BLaER1 (cell line): ENCODE measurements at regions not wholly inside any gene's neighbourhood (a gene's known extent, or its start where the extent isn't known, plus 50 kb on each side); places are given as distances from the start of the nearest gene placed in this dataset.

ENCODE experiments used
- H3K27ac ChIP-seq: shearing (Covaris generic); formaldehyde crosslinking; 2 replicates; pipeline ENCODE4 v1.8.1; 2022
- H3K27me3 ChIP-seq: shearing (Covaris generic); formaldehyde crosslinking; 2 replicates; pipeline ENCODE4 v1.8.1; 2022
- H3K36me3 ChIP-seq: shearing (Covaris generic); formaldehyde crosslinking; 2 replicates; pipeline ENCODE4 v1.8.1; 2022
- H3K4me1 ChIP-seq: shearing (Covaris generic); formaldehyde crosslinking; 2 replicates; pipeline ENCODE4 v1.8.1; 2022
- H3K4me2 ChIP-seq: shearing (Covaris generic); formaldehyde crosslinking; 2 replicates; pipeline ENCODE4 v1.8.1; 2022
- H3K4me3 ChIP-seq: shearing (Covaris generic); formaldehyde crosslinking; 2 replicates; pipeline ENCODE4 v1.8.1; 2022
- H3K9ac ChIP-seq: shearing (Covaris generic); formaldehyde crosslinking; 2 replicates; pipeline ENCODE4 v1.8.1; 2022
- H3K9me3 ChIP-seq: shearing (Covaris generic); formaldehyde crosslinking; 2 replicates; pipeline ENCODE4 v1.8.1; 2022
- H4K20me1 ChIP-seq: shearing (Covaris generic); formaldehyde crosslinking; 2 replicates; pipeline ENCODE4 v1.8.1; 2022
- Cebpa-rat ChIP-seq: shearing (Covaris generic); IDR thresholded peaks from 2 replicates; pipeline ENCODE4 v1.8.1; 2022

- no peaks in the 10 kb centered on the region for H3K27me3 ChIP-seq
- no peak overlapping the region for H3K4me3 ChIP-seq
- no peak overlapping the region for H3K9ac ChIP-seq
- H3K9me3 ChIP-seq, result no peaks in the 10 kb centered on the region
- no peaks in the 10 kb centered on the region for H3K36me3 ChIP-seq
- no peak overlapping the region for H3K4me2 ChIP-seq
- no peak for TF ChIP-seq Cebpa-rat
- H3K4me1 ChIP-seq, result peaks cover 6% of the 10 kb centered on the region; the same call in 1 of the 2 replicates
- H4K20me1 ChIP-seq, result no peaks in the 10 kb centered on the region
- H3K27ac ChIP-seq, result no peak overlapping the region
These were observed 86.5 kb upstream of the TNFAIP3 start for GRCh38 chr6:137780447-137781034.

DNA sequence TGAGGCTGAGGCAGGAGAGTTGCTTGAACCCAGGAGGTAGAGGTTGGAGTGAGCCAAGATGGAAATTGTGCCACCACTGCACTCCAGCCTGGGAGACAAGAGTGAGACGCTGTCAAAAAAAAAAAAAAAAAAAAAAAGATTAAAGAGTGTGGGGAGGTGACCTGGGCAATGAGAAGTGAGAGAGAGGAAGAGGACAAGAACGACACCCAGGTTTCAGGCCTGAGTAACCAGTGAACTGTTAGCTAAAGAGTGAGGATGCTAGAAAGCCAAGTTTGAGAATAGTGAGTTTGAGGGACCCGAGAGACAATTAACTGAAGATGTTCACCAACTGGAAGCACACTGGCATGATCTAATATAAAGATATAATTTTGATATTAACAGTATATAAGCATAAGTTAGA, 85.4 kb upstream of the TNFAIP3 start:
- H4K20me1 ChIP-seq, result no peaks in the 10 kb centered on the region
- no peak overlapping the region for H3K4me2 ChIP-seq
- no peaks in the 10 kb centered on the region for H3K27me3 ChIP-seq
- no peak overlapping the region for H3K4me3 ChIP-seq
- no peaks in the 10 kb centered on the region for H3K9me3 ChIP-seq
- peaks cover 6% of the 10 kb centered on the region; the same call in 1 of the 2 replicates for H3K4me1 ChIP-seq
- no peaks in the 10 kb centered on the region for H3K36me3 ChIP-seq
- no peak overlapping the region for H3K9ac ChIP-seq
- no peak overlapping the region for H3K27ac ChIP-seq
- TF ChIP-seq Cebpa-rat, result no peak

- peaks cover 6% of the 10 kb centered on the region; the same call in 1 of the 2 replicates for H3K4me1 ChIP-seq
- no peaks in the 10 kb centered on the region for H3K9me3 ChIP-seq
- no peak for TF ChIP-seq Cebpa-rat
- H3K36me3 ChIP-seq, result no peaks in the 10 kb centered on the region
- H3K4me2 ChIP-seq, result no peak overlapping the region
- no peaks in the 10 kb centered on the region for H4K20me1 ChIP-seq
- no peaks in the 10 kb centered on the region for H3K27me3 ChIP-seq
- no peak overlapping the region for H3K9ac ChIP-seq
- no peak overlapping the region for H3K27ac ChIP-seq
- H3K4me3 ChIP-seq, result no peak overlapping the region
These were observed 84.7 kb upstream of the TNFAIP3 start for GRCh38 chr6:137782166-137783039.

DNA sequence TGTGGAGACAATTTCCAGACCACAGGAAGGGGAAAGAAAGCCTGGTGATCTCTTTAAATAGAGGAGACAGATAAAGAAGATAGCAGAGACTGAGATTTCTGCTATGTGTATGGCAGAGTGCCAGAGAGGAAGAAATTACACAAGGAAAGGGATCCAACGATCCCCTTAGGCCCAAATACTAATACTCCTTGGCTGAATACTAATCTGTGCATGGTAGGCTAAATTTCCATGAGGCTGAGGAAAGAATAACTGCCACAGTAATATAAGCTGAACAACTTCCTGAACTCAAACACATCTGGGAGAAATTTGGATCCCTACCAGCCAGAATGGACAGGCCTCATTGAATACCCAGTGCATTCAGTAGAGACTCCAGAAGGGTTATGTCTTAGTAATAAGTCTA, 83.3 kb upstream of the TNFAIP3 start:
- Histone ChIP-seq H3K9ac (no peak overlapping the region), H3K4me1 (peaks cover 6% of the 10 kb centered on the region; the same call in 1 of the 2 replicates), H3K4me2 (no peak overlapping the region), H3K27me3 (no peaks in the 10 kb centered on the region), H4K20me1 (no peaks in the 10 kb centered on the region), H3K27ac (no peak overlapping the region), H3K4me3 (no peak overlapping the region), H3K9me3 (no peaks in the 10 kb centered on the region), H3K36me3 (no peaks in the 10 kb centered on the region)
- no peak for TF ChIP-seq Cebpa-rat

- H3K9me3 ChIP-seq, result peaks cover 5% of the 10 kb centered on the region
- no peaks in the 10 kb centered on the region for H3K36me3 ChIP-seq
- no peak overlapping the region for H3K4me3 ChIP-seq
- H3K9ac ChIP-seq, result no peak overlapping the region
- no peak overlapping the region for H3K27ac ChIP-seq
- H3K4me2 ChIP-seq, result no peak overlapping the region
- no peaks in the 10 kb centered on the region for H4K20me1 ChIP-seq
- no peaks in the 10 kb centered on the region for H3K27me3 ChIP-seq
- no peak for TF ChIP-seq Cebpa-rat
- peaks cover 6% of the 10 kb centered on the region; the same call in 1 of the 2 replicates for H3K4me1 ChIP-seq
These were observed 82.5 kb upstream of the TNFAIP3 start for GRCh38 chr6:137784583-137784982.

- H3K9ac ChIP-seq, result no peak overlapping the region
- peaks cover 6% of the 10 kb centered on the region for H3K9me3 ChIP-seq
- TF ChIP-seq Cebpa-rat, result no peak
- H3K4me2 ChIP-seq, result no peak overlapping the region
- H3K36me3 ChIP-seq, result no peaks in the 10 kb centered on the region
- H4K20me1 ChIP-seq, result no peaks in the 10 kb centered on the region
- peaks cover 27% of the 10 kb centered on the region for H3K4me1 ChIP-seq
- H3K27ac ChIP-seq, result no peak overlapping the region
- H3K27me3 ChIP-seq, result no peaks in the 10 kb centered on the region
- no peak overlapping the region for H3K4me3 ChIP-seq
These were observed 80.0 kb upstream of the TNFAIP3 start for GRCh38 chr6:137787016-137787415.

GRCh38 chr6:137788248-137788647, 78.8 kb upstream of the TNFAIP3 start:
- no peaks in the 10 kb centered on the region for H3K36me3 ChIP-seq
- H3K9me3 ChIP-seq, result peaks cover 6% of the 10 kb centered on the region
- H4K20me1 ChIP-seq, result no peaks in the 10 kb centered on the region
- H3K27ac ChIP-seq, result no peak overlapping the region
- H3K27me3 ChIP-seq, result no peaks in the 10 kb centered on the region
- no peak for TF ChIP-seq Cebpa-rat
- peaks cover 33% of the 10 kb centered on the region for H3K4me1 ChIP-seq
- no peak overlapping the region for H3K4me2 ChIP-seq
- no peak overlapping the region for H3K9ac ChIP-seq
- no peak overlapping the region for H3K4me3 ChIP-seq

- Histone ChIP-seq H3K27me3 (no peaks in the 10 kb centered on the region), H3K27ac (no peak overlapping the region), H3K4me3 (no peak overlapping the region), H3K9me3 (peaks cover 6% of the 10 kb centered on the region), H3K9ac (no peak overlapping the region), H4K20me1 (no peaks in the 10 kb centered on the region), H3K4me2 (no peak overlapping the region), H3K36me3 (no peaks in the 10 kb centered on the region), H3K4me1 (peaks cover 42% of the 10 kb centered on the region)
- TF ChIP-seq Cebpa-rat, result no peak
These were observed 75.5 kb upstream of the TNFAIP3 start for GRCh38 chr6:137791281-137792159.

GRCh38 chr6:137792160-137793033, 74.7 kb upstream of the TNFAIP3 start:
- Histone ChIP-seq H4K20me1 (no peaks in the 10 kb centered on the region), H3K9me3 (peaks cover 6% of the 10 kb centered on the region), H3K27me3 (no peaks in the 10 kb centered on the region), H3K4me3 (no peak overlapping the region), H3K36me3 (no peaks in the 10 kb centered on the region), H3K27ac (no peak overlapping the region), H3K4me2 (peak overlapping the region; percentile 19; the same call in 1 of the 2 replicates), H3K4me1 (peaks cover 42% of the 10 kb centered on the region), H3K9ac (no peak overlapping the region)
- TF ChIP-seq Cebpa-rat, result no peak
